ENCODE measurements at regions not wholly inside any gene's neighbourhood (a gene's known extent, or its start where the extent isn't known, plus 50 kb on each side); places are given as distances from the start of the nearest gene placed in this dataset.

DNA sequence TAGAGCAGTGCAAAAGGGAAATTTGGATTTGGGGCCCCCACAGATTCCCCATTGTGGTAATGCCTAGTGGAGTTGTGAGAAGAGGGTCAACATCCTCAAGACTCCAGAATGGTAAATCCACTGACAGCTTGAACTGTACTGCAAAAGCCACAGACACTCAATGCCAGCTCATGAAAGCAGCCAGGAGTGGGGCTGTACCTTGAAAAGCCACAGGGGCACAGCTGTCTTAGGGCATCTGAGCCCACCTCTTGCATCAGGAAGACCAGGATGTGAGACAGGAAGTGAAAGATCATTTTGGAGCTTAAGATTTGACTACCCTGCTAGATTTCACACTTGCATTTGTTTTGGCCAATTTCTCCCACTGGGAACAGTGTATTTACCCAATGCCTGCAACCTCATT lies 1548.9 kb upstream of the PCDH20 start:
- Histone ChIP-seq H4K8ac (ENCODE audit: low read depth, low read length) (no peak overlapping the region), H4K12ac (ENCODE audit: low read depth, low read length) (no peak overlapping the region), H3K23ac (ENCODE audit: low read length) (no peak overlapping the region), H3K4me2 (ENCODE audit: low read length) (no peak overlapping the region), H2BK120ac (ENCODE audit: insufficient read depth, low read length, poor library complexity) (no peak overlapping the region), H3K4ac (ENCODE audit: low read depth, low read length) (no peak overlapping the region), H3K27ac (ENCODE audit: low read depth, low read length) (no peak overlapping the region), H2AFZ (ENCODE audit: insufficient read depth, low read length, poor library complexity) (no peak overlapping the region), H2AK5ac (ENCODE audit: low read length) (no peak overlapping the region), H3K4me1 (ENCODE audit: control insufficient read depth in 1 of 2, insufficient read depth in 2 of 2, low read length in 2 of 2) (no peaks in the 10 kb centered on the region), H3K27me3 (ENCODE audit: insufficient read depth, low read length) (no peaks in the 10 kb centered on the region), H3K79me2 (ENCODE audit: control insufficient read depth, insufficient read depth, low read length, poor library complexity) (no peaks in the 10 kb centered on the region), H3K9ac (ENCODE audit: low read length) (no peak overlapping the region), H3K14ac (ENCODE audit: low read length) (no peak overlapping the region), H3K4me3 (ENCODE audit: low read depth, low read length) (no peak overlapping the region), H2BK12ac (ENCODE audit: low read length) (no peak overlapping the region), H4K91ac (ENCODE audit: low read depth, low read length) (no peak overlapping the region), H2BK5ac (ENCODE audit: low read depth, low read length, poor library complexity) (no peak overlapping the region), H3K9me3 (ENCODE audit: insufficient read depth, low read depth, low read length) (peaks cover 2% of the 10 kb centered on the region), H3K36me3 (ENCODE audit: control insufficient read depth in 1 of 2, insufficient read depth in 2 of 2, low read length in 2 of 2) (no peaks in the 10 kb centered on the region), H3K79me1 (ENCODE audit: low read length) (no peaks in the 10 kb centered on the region), H3K18ac (ENCODE audit: low read length) (no peak overlapping the region)
- no peak for DNase-seq

DNA sequence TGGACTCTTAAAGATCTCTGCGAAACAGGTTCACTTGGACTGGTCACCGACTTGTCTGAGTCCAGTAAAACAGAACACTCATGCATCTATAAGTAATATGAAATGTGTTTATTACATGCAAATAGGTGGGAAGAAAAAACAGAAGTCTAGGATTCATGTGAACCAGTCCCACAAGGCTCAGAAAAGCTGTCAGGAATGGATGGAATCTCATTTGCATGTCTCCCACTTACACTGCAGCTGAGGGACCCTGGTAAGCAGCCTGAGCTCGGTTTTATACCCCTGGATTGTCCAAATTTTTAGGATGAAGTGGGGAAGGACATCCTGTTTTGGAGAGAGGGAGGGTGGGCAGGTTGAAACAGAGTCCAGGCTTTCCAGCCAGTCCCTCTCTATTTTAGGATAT lies 1545.1 kb upstream of the PCDH20 start:
- no peak overlapping the region for H2BK12ac ChIP-seq (ENCODE audit: low read length)
- H3K9ac ChIP-seq (ENCODE audit: low read length): no peak overlapping the region
- no peak overlapping the region for H3K27ac ChIP-seq (ENCODE audit: low read depth, low read length)
- no peak overlapping the region for H2BK120ac ChIP-seq (ENCODE audit: insufficient read depth, low read length, poor library complexity)
- no peak for DNase-seq
- no peak overlapping the region for H3K4me3 ChIP-seq (ENCODE audit: low read depth, low read length)
- H3K4ac ChIP-seq (ENCODE audit: low read depth, low read length): no peak overlapping the region
- H3K4me2 ChIP-seq (ENCODE audit: low read length): no peak overlapping the region
- no peaks in the 10 kb centered on the region for H3K79me1 ChIP-seq (ENCODE audit: low read length)
- H3K79me2 ChIP-seq (ENCODE audit: control insufficient read depth, insufficient read depth, low read length, poor library complexity): no peaks in the 10 kb centered on the region
- H3K14ac ChIP-seq (ENCODE audit: low read length): no peak overlapping the region
- H2BK5ac ChIP-seq (ENCODE audit: low read depth, low read length, poor library complexity): no peak overlapping the region
- H3K23ac ChIP-seq (ENCODE audit: low read length): no peak overlapping the region
- H4K12ac ChIP-seq (ENCODE audit: low read depth, low read length): no peak overlapping the region
- H3K18ac ChIP-seq (ENCODE audit: low read length): no peak overlapping the region
- H3K4me1 ChIP-seq (ENCODE audit: control insufficient read depth in 1 of 2, insufficient read depth in 2 of 2, low read length in 2 of 2): no peaks in the 10 kb centered on the region
- no peaks in the 10 kb centered on the region for H3K27me3 ChIP-seq (ENCODE audit: insufficient read depth, low read length)
- no peaks in the 10 kb centered on the region for H3K36me3 ChIP-seq (ENCODE audit: control insufficient read depth in 1 of 2, insufficient read depth in 2 of 2, low read length in 2 of 2)
- no CpG with 5 or more reads among the region's 3 CpGs for WGBS (ENCODE audit: extremely low coverage, insufficient coverage, insufficient read length)
- H4K91ac ChIP-seq (ENCODE audit: low read depth, low read length): no peak overlapping the region
- peaks cover 2% of the 10 kb centered on the region for H3K9me3 ChIP-seq (ENCODE audit: insufficient read depth, low read depth, low read length)
- H4K8ac ChIP-seq (ENCODE audit: low read depth, low read length): no peak overlapping the region
- H2AFZ ChIP-seq (ENCODE audit: insufficient read depth, low read length, poor library complexity): no peak overlapping the region
- H2AK5ac ChIP-seq (ENCODE audit: low read length): no peak overlapping the region

DNA sequence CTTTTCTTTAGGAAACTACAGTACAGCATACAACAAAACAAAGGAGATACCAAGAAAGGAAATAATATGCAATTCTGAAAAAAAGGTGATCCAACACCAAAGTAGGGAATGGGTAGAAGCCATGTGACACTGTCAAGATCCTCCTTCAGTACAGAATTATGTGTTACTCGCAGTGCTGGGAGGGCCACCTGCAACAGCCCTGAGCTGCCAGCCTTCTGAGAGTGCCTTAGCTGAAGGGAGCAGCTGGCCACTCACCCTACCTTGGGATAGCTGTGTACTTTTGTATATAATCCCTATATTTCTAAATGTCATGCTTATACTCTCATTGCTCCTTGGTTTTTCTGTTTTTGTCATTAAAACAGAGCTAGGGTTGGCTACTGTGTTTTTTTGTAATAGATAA lies 1518.2 kb upstream of the PCDH20 start:
- Histone ChIP-seq H3K27me3 (ENCODE audit: insufficient read depth, low read length) (no peaks in the 10 kb centered on the region), H3K4me2 (ENCODE audit: low read length) (no peak overlapping the region), H3K9ac (ENCODE audit: low read length) (no peak overlapping the region), H4K91ac (ENCODE audit: low read depth, low read length) (no peak overlapping the region), H3K4me1 (ENCODE audit: control insufficient read depth in 1 of 2, insufficient read depth in 2 of 2, low read length in 2 of 2) (no peaks in the 10 kb centered on the region), H3K4ac (ENCODE audit: low read depth, low read length) (no peak overlapping the region), H3K27ac (ENCODE audit: low read depth, low read length) (no peak overlapping the region), H2AFZ (ENCODE audit: insufficient read depth, low read length, poor library complexity) (no peak overlapping the region), H2BK120ac (ENCODE audit: insufficient read depth, low read length, poor library complexity) (no peak overlapping the region), H3K18ac (ENCODE audit: low read length) (no peak overlapping the region), H4K8ac (ENCODE audit: low read depth, low read length) (no peak overlapping the region), H3K79me1 (ENCODE audit: low read length) (no peaks in the 10 kb centered on the region), H3K23ac (ENCODE audit: low read length) (no peak overlapping the region), H3K9me3 (ENCODE audit: insufficient read depth, low read depth, low read length) (no peaks in the 10 kb centered on the region), H2BK5ac (ENCODE audit: low read depth, low read length, poor library complexity) (no peak overlapping the region), H3K79me2 (ENCODE audit: control insufficient read depth, insufficient read depth, low read length, poor library complexity) (no peaks in the 10 kb centered on the region), H2BK12ac (ENCODE audit: low read length) (no peak overlapping the region), H3K14ac (ENCODE audit: low read length) (no peak overlapping the region), H3K36me3 (ENCODE audit: control insufficient read depth in 1 of 2, insufficient read depth in 2 of 2, low read length in 2 of 2) (no peaks in the 10 kb centered on the region), H3K4me3 (ENCODE audit: low read depth, low read length) (no peak overlapping the region), H4K12ac (ENCODE audit: low read depth, low read length) (no peak overlapping the region), H2AK5ac (ENCODE audit: low read length) (no peak overlapping the region)
- DNase-seq: no peak
- WGBS (ENCODE audit: extremely low coverage, insufficient coverage, insufficient read length): no CpG with 5 or more reads among the region's 1 CpG

DNA sequence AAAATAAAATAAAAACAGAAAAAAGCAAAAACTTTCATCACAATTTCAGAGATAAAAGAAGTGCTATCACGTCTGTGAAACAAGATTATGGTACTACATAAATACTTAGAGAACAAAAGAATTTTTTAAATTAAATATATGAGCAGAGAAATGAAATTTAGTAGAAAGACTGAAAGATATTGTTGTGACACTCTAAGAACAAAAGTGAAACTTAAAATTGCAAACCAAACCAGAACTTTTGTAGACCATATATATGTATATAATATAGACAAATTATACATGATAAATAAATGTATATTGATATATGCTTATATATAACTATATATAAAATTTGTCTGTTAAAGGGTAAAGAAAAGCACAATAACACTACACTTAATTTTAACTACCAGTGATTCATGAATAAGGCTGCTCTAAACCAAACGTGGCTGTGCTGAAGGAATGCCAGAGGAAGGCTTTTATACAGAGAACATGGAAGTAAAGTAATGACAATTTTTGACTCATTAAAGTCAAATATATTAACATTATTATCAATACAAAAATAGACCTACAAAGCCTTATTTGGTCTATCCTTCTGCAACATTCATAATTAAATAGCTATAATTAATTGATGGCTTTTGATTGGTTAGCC lies 1516.7 kb upstream of the PCDH20 start:
- Histone ChIP-seq H3K18ac (ENCODE audit: low read length) (no peak overlapping the region), H3K79me1 (ENCODE audit: low read length) (no peaks in the 10 kb centered on the region), H2AFZ (ENCODE audit: insufficient read depth, low read length, poor library complexity) (no peak overlapping the region), H3K27me3 (ENCODE audit: insufficient read depth, low read length) (no peaks in the 10 kb centered on the region), H3K4me3 (ENCODE audit: low read depth, low read length) (no peak overlapping the region), H3K9me3 (ENCODE audit: insufficient read depth, low read depth, low read length) (no peaks in the 10 kb centered on the region), H3K79me2 (ENCODE audit: control insufficient read depth, insufficient read depth, low read length, poor library complexity) (no peaks in the 10 kb centered on the region), H4K91ac (ENCODE audit: low read depth, low read length) (no peak overlapping the region), H2BK12ac (ENCODE audit: low read length) (no peak overlapping the region), H3K36me3 (ENCODE audit: control insufficient read depth in 1 of 2, insufficient read depth in 2 of 2, low read length in 2 of 2) (no peaks in the 10 kb centered on the region), H4K8ac (ENCODE audit: low read depth, low read length) (no peak overlapping the region), H3K23ac (ENCODE audit: low read length) (no peak overlapping the region), H3K27ac (ENCODE audit: low read depth, low read length) (no peak overlapping the region), H2BK5ac (ENCODE audit: low read depth, low read length, poor library complexity) (no peak overlapping the region), H2AK5ac (ENCODE audit: low read length) (no peak overlapping the region), H2BK120ac (ENCODE audit: insufficient read depth, low read length, poor library complexity) (no peak overlapping the region), H3K4me2 (ENCODE audit: low read length) (no peak overlapping the region), H3K4ac (ENCODE audit: low read depth, low read length) (no peak overlapping the region), H4K12ac (ENCODE audit: low read depth, low read length) (no peak overlapping the region), H3K4me1 (ENCODE audit: control insufficient read depth in 1 of 2, insufficient read depth in 2 of 2, low read length in 2 of 2) (no peaks in the 10 kb centered on the region), H3K9ac (ENCODE audit: low read length) (no peak overlapping the region), H3K14ac (ENCODE audit: low read length) (no peak overlapping the region)
- no peak for DNase-seq
- WGBS (ENCODE audit: extremely low coverage, insufficient coverage, insufficient read length): no CpG with 5 or more reads among the region's 2 CpGs
